ENCODE measurements at regions not wholly inside any gene's neighbourhood (a gene's known extent, or its start where the extent isn't known, plus 50 kb on each side); places are given as distances from the start of the nearest gene placed in this dataset.
A peak's percentile ranks its signal among the peaks of the same experiment; 100 is the strongest.

GRCh38 chr11:30772908-30773307, 186.8 kb upstream of the MPPED2 start:
- Mint-ChIP-seq H3K4me3 (no peak overlapping the region), H3K27me3 (ENCODE audit: low read depth, poor library complexity) (no peaks in the 10 kb centered on the region), H3K36me3 (ENCODE audit: low read depth) (no peaks in the 10 kb centered on the region), H3K9me3 (no peaks in the 10 kb centered on the region), H3K27ac (no peak overlapping the region), H3K4me1 (peaks cover 34% of the 10 kb centered on the region)
- no peak for DNase-seq
- no peak for TF ChIP-seq CTCF (IDR thresholded peaks at IDR 0.05)

GRCh38 chr11:30763951-30764350, 177.8 kb upstream of the MPPED2 start:
- Mint-ChIP-seq H3K27ac (no peak overlapping the region), H3K4me1 (peaks cover 14% of the 10 kb centered on the region), H3K36me3 (ENCODE audit: low read depth) (peaks cover 14% of the 10 kb centered on the region), H3K9me3 (peaks cover 34% of the 10 kb centered on the region), H3K27me3 (ENCODE audit: low read depth, poor library complexity) (no peaks in the 10 kb centered on the region), H3K4me3 (no peak overlapping the region)
- no peak for DNase-seq
- no peak for TF ChIP-seq CTCF (IDR thresholded peaks at IDR 0.05)

- H3K9me3 Mint-ChIP-seq = peaks cover 31% of the 10 kb centered on the region
- TF ChIP-seq CTCF (IDR thresholded peaks at IDR 0.05) = no peak
- DNase-seq = no peak
- H3K36me3 Mint-ChIP-seq (ENCODE audit: low read depth) = peaks cover 14% of the 10 kb centered on the region
- peaks cover under 1% of the 10 kb centered on the region for H3K27me3 Mint-ChIP-seq (ENCODE audit: low read depth, poor library complexity)
- H3K4me1 Mint-ChIP-seq = peaks cover 27% of the 10 kb centered on the region
- no peak overlapping the region for H3K27ac Mint-ChIP-seq
- H3K4me3 Mint-ChIP-seq = no peak overlapping the region
Measured at GRCh38 chr11:30762188-30762587, 176.0 kb upstream of the MPPED2 start.

GRCh38 chr11:30760345-30760744, 174.2 kb upstream of the MPPED2 start:
- Mint-ChIP-seq H3K27ac (no peak overlapping the region), H3K4me1 (peaks cover 25% of the 10 kb centered on the region), H3K9me3 (peaks cover 31% of the 10 kb centered on the region), H3K27me3 (ENCODE audit: low read depth, poor library complexity) (peaks cover 7% of the 10 kb centered on the region), H3K36me3 (ENCODE audit: low read depth) (peaks cover 14% of the 10 kb centered on the region), H3K4me3 (no peak overlapping the region)
- no peak for TF ChIP-seq CTCF (IDR thresholded peaks at IDR 0.05)
- no peak for DNase-seq

GRCh38 chr11:30758946-30759504, 172.9 kb upstream of the MPPED2 start:
- Mint-ChIP-seq H3K27me3 (ENCODE audit: low read depth, poor library complexity) (peaks cover 7% of the 10 kb centered on the region), H3K4me3 (no peak overlapping the region), H3K4me1 (peaks cover 29% of the 10 kb centered on the region), H3K36me3 (ENCODE audit: low read depth) (peaks cover 14% of the 10 kb centered on the region), H3K27ac (peak overlapping the region; percentile 91), H3K9me3 (peaks cover 38% of the 10 kb centered on the region)
- DNase-seq = no peak
- no peak for TF ChIP-seq CTCF (IDR thresholded peaks at IDR 0.05)

- DNase-seq = no peak
- H3K27me3 Mint-ChIP-seq (ENCODE audit: low read depth, poor library complexity) = peaks cover 7% of the 10 kb centered on the region
Measured at GRCh38 chr11:30758518-30758917, 172.4 kb upstream of the MPPED2 start.

More at GRCh38 chr11:30758518-30758917, 172.4 kb upstream of the MPPED2 start:
- no peak for TF ChIP-seq CTCF (IDR thresholded peaks at IDR 0.05)
- H3K36me3 Mint-ChIP-seq (ENCODE audit: low read depth) = peaks cover 14% of the 10 kb centered on the region
- peaks cover 36% of the 10 kb centered on the region for H3K9me3 Mint-ChIP-seq
- no peak overlapping the region for H3K4me3 Mint-ChIP-seq
- no peak overlapping the region for H3K27ac Mint-ChIP-seq
- H3K4me1 Mint-ChIP-seq = peaks cover 29% of the 10 kb centered on the region

All from nephron progenitor cell (in vitro differentiated cells).